ENCODE measurements at regions not wholly inside any gene's neighbourhood (a gene's known extent, or its start where the extent isn't known, plus 50 kb on each side); places are given as distances from the start of the nearest gene placed in this dataset.

DNA sequence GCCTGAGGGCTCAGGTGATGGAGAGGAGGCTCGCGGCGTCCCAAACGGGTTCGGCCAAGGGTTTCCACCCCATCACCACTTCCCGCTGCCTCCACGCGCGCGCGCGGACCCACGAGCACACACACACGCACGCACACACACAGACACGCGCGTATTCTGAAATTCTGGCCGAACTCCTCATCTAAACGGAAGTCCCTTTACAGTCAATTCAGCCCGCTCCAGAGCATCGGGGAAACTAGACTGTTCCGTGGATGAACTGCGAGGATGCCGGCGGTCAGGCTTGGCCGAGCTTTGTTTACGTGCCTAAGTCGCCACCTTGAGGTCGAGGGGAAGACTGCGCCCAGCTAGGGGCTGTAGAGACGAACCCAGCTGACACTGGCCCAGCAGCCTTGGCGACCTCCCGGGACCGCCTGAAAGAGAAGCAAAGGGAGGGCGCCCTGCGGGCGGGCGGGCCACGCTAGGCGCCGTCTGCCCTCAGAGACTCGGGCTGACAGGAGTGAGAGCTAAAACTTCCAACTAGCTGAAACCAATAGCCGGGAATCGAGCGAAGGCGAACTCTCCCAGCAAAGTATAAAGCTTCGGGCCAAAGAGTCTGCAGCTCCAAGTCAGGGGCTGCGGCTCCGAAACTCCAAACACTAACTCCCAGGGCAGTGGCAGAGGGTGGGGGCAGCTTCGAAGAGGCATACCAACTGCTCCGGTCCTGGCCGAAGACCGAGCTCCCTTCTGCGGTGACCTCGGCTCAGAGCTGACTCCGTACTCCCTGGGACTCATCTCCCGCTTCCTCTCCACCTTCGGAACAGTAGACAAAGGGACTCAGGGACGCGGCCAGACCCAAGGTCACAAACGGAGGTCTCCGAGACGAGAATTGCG is 124.7 kb upstream of the C11orf58 start (continued):
- TF ChIP-seq, protein P1, sequence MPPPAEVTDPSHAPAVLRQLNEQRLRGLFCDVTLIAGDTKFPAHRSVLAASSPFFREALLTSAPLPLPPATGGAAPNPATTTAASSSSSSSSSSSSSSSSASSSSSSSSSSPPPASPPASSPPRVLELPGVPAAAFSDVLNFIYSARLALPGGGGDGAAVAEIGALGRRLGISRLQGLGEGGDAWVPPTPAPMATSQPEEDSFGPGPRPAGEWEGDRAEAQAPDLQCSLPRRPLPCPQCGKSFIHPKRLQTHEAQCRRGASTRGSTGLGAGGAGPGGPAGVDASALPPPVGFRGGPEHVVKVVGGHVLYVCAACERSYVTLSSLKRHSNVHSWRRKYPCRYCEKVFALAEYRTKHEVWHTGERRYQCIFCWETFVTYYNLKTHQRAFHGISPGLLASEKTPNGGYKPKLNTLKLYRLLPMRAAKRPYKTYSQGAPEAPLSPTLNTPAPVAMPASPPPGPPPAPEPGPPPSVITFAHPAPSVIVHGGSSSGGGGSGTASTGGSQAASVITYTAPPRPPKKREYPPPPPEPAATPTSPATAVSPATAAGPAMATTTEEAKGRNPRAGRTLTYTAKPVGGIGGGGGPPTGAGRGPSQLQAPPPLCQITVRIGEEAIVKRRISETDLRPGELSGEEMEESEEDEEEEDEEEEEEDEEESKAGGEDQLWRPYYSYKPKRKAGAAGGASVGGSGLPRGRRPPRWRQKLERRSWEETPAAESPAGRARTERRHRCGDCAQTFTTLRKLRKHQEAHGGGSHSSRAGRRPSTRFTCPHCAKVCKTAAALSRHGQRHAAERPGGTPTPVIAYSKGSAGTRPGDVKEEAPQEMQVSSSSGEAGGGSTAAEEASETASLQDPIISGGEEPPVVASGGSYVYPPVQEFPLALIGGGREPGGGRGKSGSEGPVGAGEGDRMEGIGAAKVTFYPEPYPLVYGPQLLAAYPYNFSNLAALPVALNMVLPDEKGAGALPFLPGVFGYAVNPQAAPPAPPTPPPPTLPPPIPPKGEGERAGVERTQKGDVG (CRISPR knock-in tag; IDR thresholded peaks at IDR 0.05; ENCODE audit: borderline replicate concordance) = 0 out of 2 replicates have a peak, but pooled peaks have one; percentile 14
- TF ChIP-seq TBP (CRISPR knock-in tag; IDR thresholded peaks at IDR 0.05) (no peak), ZNF44 (CRISPR knock-in tag; IDR thresholded peaks at IDR 0.05) (no peak), HOXA3 (CRISPR knock-in tag; IDR thresholded peaks at IDR 0.05) (0 out of 2 replicates have a peak, but pooled peaks have one; percentile 49), KLF9 (CRISPR knock-in tag; IDR thresholded peaks at IDR 0.05; ENCODE audit: low read depth) (no peak), ZNF468 (CRISPR knock-in tag; IDR thresholded peaks at IDR 0.05) (no peak), SP1 (IDR thresholded peaks at IDR 0.05) (no peak), SP1 (CRISPR knock-in tag; IDR thresholded peaks at IDR 0.05) (no peak), SUZ12 (IDR thresholded peaks at IDR 0.05; ENCODE audit: low read depth, low read length) (peak; percentile 13; the same call in 1 of the 2 replicates), ZNF879 (CRISPR knock-in tag; IDR thresholded peaks at IDR 0.05) (no peak), RBM39 (IDR thresholded peaks at IDR 0.05; ENCODE audit: low read depth, low read length, poor library complexity, severe bottlenecking) (peak; percentile 58), NONO (IDR thresholded peaks at IDR 0.05) (no peak), NONO (CRISPR knock-in tag; conservative IDR thresholded peaks at IDR 0.05) (peak; percentile 54; the same call in 1 of the 2 replicates), ZNF619 (CRISPR knock-in tag; IDR thresholded peaks at IDR 0.05) (peak; percentile 42; the same call in 1 of the 2 replicates)
- TF ChIP-seq, protein P2, sequence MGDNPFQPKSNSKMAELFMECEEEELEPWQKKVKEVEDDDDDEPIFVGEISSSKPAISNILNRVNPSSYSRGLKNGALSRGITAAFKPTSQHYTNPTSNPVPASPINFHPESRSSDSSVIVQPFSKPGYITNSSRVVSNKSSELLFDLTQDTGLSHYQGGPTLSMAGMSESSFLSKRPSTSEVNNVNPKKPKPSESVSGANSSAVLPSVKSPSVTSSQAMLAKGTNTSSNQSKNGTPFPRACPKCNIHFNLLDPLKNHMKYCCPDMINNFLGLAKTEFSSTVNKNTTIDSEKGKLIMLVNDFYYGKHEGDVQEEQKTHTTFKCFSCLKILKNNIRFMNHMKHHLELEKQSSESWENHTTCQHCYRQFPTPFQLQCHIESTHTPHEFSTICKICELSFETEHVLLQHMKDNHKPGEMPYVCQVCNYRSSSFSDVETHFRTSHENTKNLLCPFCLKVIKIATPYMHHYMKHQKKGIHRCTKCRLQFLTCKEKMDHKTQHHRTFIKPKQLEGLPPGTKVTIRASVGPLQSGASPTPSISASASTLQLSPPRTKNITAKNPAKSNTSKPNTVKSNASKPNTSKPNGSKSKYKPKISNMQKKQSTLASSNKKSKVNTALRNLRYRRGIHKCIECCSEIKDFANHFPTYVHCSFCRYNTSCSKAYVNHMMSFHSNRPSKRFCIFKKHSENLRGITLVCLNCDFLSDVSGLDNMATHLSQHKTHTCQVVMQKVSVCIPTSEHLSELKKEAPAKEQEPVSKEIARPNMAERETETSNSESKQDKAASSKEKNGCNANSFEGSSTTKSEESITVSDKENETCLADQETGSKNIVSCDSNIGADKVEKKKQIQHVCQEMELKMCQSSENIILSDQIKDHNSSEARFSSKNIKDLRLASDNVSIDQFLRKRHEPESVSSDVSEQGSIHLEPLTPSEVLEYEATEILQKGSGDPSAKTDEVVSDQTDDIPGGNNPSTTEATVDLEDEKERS (CRISPR knock-in tag; IDR thresholded peaks at IDR 0.05) = no peak
- TF ChIP-seq, protein P3, sequence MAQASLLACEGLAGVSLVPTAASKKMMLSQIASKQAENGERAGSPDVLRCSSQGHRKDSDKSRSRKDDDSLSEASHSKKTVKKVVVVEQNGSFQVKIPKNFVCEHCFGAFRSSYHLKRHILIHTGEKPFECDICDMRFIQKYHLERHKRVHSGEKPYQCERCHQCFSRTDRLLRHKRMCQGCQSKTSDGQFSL (CRISPR knock-in tag; IDR thresholded peaks at IDR 0.05) = no peak
- TF ChIP-seq, protein P4, sequence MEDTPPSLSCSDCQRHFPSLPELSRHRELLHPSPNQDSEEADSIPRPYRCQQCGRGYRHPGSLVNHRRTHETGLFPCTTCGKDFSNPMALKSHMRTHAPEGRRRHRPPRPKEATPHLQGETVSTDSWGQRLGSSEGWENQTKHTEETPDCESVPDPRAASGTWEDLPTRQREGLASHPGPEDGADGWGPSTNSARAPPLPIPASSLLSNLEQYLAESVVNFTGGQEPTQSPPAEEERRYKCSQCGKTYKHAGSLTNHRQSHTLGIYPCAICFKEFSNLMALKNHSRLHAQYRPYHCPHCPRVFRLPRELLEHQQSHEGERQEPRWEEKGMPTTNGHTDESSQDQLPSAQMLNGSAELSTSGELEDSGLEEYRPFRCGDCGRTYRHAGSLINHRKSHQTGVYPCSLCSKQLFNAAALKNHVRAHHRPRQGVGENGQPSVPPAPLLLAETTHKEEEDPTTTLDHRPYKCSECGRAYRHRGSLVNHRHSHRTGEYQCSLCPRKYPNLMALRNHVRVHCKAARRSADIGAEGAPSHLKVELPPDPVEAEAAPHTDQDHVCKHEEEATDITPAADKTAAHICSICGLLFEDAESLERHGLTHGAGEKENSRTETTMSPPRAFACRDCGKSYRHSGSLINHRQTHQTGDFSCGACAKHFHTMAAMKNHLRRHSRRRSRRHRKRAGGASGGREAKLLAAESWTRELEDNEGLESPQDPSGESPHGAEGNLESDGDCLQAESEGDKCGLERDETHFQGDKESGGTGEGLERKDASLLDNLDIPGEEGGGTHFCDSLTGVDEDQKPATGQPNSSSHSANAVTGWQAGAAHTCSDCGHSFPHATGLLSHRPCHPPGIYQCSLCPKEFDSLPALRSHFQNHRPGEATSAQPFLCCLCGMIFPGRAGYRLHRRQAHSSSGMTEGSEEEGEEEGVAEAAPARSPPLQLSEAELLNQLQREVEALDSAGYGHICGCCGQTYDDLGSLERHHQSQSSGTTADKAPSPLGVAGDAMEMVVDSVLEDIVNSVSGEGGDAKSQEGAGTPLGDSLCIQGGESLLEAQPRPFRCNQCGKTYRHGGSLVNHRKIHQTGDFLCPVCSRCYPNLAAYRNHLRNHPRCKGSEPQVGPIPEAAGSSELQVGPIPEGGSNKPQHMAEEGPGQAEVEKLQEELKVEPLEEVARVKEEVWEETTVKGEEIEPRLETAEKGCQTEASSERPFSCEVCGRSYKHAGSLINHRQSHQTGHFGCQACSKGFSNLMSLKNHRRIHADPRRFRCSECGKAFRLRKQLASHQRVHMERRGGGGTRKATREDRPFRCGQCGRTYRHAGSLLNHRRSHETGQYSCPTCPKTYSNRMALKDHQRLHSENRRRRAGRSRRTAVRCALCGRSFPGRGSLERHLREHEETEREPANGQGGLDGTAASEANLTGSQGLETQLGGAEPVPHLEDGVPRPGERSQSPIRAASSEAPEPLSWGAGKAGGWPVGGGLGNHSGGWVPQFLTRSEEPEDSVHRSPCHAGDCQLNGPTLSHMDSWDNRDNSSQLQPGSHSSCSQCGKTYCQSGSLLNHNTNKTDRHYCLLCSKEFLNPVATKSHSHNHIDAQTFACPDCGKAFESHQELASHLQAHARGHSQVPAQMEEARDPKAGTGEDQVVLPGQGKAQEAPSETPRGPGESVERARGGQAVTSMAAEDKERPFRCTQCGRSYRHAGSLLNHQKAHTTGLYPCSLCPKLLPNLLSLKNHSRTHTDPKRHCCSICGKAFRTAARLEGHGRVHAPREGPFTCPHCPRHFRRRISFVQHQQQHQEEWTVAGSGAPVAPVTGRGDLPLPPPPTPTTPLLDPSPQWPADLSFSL (CRISPR knock-in tag; IDR thresholded peaks at IDR 0.05) = no peak
